GM19035 (cell line): ENCODE measurements at regions not wholly inside any gene's neighbourhood (a gene's known extent, or its start where the extent isn't known, plus 50 kb on each side); places are given as distances from the start of the nearest gene placed in this dataset.
"Not testable (repeated sequence)": the region's sequence is repeated elsewhere in the genome, so short reads cannot be mapped to it uniquely, and the experiment has no call there.

Experiments used
- ATAC-seq: cut with Tn5 transposase; IDR thresholded peaks from one replicate; pipeline ENCODE4 v1.9.1; 2021; ENCODE audit not compliant: unreplicated experiment

DNA sequence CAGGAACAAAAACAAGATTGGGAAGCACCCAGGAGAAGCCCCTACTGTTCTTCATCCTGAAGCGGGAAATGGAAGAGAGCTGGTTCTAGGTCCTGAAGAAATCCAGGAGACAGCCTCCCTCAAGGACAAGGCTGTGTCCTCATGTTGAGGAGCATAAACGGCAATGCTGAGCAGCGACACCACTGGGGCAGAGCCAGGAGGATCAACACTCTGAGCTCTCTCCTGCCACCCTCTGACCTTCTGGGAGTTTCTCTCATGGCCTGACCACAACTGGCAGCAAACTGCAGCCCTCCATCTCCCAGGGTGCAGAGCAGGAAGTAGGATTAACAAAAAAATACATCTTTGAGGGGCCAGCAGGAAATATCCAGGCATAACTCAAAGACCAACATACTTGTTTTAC lies 1292.2 kb upstream of the TMEM132C start:
- ATAC-seq = no peak

DNA sequence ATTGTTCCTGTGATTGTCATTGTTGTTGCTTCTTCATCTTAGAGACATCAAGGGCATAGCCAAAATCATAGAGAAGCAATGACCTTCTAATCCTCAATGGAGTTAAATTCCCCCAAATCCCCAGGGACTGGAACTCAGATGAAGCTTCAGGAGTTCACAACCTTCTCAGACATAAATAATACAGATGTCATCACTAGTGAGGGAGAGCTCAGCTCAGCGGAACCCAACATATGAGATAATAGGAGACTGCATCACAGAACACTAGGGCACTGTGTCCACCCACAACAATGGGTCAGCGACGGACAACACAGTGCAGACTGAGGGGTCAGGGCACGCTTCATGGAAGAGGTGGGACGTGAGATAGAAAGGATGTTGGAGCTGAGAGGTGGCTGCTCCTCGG lies 1290.4 kb upstream of the TMEM132C start:
- no peak for ATAC-seq

- not testable (repeated sequence) for ATAC-seq
Observed at GRCh38 chr12:126979564-126979963, 1287.4 kb upstream of the TMEM132C start.

- no peak for ATAC-seq
Observed at GRCh38 chr12:126982707-126983106, 1284.3 kb upstream of the TMEM132C start.

DNA sequence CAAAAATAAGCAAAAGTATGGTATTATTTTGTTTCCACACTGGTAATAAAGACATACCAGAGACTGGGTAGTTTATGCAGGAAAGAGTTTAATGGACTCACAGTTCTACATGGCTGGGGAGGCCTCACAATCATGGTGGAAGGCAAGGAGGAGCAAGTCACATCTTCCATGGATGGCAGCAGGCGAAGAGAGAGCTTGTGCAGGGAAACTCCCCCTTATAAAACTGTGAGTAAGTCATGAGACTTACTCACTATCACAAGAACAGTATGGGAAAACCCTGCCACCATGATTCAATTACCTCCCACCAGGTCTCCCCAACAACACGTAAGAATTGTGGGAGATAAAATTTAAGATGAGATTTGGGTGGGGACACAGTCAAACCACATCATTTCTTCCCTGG lies 1283.2 kb upstream of the TMEM132C start:
- not testable (repeated sequence) for ATAC-seq

- ATAC-seq = not testable (repeated sequence)
Observed at GRCh38 chr12:126985663-126986062, 1281.3 kb upstream of the TMEM132C start.

GRCh38 chr12:126989532-126989931 lies 1277.4 kb upstream of the TMEM132C start:
- ATAC-seq = no peak

GRCh38 chr12:126993898-126994297 lies 1273.1 kb upstream of the TMEM132C start:
- no peak for ATAC-seq

GRCh38 chr12:126994599-126994998 lies 1272.4 kb upstream of the TMEM132C start:
- ATAC-seq = no peak

DNA sequence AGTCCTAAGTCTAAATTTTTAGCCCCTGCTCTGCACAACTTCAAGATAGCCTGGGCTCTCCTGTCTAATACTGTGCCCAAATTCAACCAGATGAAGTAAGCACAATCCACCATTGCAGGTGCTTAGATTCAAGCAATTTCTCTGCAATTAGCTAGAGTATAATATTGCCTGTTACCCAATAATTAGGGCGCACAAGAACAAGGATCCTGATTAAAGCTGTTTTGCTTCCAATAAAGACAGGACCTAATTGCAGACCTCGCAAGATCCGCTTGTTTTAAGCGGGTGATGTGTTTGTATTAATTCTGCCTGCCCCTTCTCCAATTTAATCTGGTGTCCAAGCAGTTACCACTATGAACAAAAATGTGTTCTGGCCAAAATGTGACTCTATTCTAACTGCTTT lies 1268.9 kb upstream of the TMEM132C start:
- no peak for ATAC-seq

DNA sequence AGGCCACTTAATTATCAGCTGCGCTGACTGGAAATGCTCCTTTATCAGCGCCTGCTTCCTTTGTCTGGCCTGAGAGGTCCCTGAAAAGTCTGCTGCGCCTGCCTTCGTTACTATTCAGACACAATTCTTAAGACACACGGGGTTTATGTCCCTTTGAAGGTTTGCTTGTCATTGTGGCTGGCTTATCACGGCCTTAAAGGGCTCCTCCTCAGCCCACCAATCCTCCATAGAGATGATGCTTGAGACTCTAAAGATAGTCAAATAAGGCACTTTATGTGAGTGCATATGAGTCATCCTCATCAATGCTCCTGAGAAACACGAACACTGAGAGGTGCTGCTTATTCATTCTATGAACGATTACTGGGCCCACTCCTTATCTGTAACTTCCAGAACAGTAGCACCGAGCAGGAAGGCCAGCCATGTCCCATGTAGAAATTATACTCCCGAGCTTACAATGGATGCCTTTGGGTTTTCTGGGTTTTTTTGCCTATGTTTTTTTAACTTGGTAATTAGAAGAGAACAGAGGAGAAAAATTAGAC lies 1268.2 kb upstream of the TMEM132C start:
- ATAC-seq = no peak

- no peak for ATAC-seq
Observed at GRCh38 chr12:126999352-126999751, 1267.6 kb upstream of the TMEM132C start.

- ATAC-seq = no peak
Observed at GRCh38 chr12:127005406-127005805, 1261.6 kb upstream of the TMEM132C start.

DNA sequence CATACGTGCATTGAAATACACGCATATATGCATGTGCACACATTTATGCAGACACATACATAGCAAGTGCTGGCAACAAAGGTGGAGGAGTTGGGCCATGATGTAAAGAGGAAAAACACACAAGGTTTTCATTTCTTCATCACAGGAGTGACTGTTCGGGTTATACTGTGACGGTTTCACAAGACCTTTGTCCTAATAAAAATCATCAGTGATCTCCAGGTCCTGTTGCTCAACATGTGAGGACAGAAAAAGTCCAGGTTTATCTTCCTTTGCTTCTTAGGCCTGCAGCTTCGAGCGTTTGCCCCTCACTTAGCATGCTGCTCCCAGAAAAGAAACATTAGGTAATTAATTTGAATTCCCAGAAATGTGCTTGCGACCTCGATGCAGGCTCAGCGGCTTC lies 1260.0 kb upstream of the TMEM132C start:
- no peak for ATAC-seq

DNA sequence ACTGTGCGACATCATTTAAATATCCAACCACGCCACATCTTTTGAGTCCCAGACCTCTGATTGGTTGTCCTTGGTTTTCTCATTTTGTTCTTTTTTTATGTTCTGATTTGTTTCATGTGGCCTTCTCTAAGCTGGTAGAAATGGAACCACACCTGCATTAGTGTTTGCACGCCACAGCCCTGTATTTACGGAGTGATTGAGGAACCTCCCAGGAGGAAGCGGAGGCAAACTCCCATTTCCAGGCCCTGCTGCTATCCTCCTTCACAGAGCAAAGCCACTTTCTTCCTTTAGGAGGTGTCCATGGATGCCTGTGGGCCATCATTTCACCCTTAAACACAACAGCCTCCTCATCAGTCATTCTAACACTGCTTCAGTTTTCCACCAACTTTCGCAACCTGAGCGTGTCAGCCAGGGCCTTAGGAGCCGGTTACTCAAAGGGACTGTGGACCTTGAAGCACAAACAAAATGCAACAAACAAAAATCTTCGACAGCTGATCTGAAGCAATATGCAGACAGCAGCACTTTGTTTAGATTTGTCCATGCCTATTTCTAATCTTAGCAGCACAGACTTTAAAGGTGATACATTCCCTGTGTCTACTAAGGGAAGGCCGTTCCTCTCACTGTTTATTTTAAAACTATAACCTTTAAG lies 1258.1 kb upstream of the TMEM132C start:
- ATAC-seq = no peak

DNA sequence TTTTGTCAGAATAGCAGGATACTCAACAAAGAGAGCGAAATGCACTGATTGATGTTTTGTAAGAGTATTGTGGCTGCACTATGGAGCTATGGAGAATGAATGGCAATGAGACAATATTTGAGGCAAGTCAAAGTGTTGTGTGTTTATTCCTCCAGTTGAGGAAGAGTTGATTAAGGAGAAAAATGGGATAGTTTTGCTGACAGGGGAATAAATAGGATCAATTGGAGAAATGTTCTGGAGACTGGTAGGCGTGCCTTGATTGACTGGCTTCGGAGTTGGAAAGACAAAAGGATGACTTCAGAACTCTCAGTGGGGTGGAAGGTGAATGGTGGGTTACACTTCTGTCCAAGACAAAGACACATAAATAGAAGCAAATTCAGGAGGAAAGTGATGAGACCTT lies 1254.9 kb upstream of the TMEM132C start:
- no peak for ATAC-seq

DNA sequence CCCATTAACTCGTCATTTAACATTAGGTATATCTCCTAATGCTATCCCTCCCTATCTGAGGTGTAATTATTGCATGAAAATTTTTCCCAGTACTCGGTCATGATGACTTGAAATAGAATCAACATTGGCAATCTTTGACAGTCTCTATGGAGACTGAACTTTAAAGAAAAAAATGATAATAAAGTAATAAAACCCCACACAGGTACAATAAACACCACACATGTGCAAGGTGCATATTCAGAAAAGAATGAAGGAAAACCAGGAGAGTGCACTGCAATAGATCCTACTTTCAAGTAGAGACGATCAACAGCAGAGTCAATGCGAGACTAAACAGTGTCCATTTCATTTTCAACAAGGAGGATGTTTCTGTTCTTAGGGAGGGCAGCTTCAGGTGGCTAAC lies 1253.8 kb upstream of the TMEM132C start:
- no peak for ATAC-seq

GRCh38 chr12:127014079-127014478 lies 1252.9 kb upstream of the TMEM132C start:
- no peak for ATAC-seq

DNA sequence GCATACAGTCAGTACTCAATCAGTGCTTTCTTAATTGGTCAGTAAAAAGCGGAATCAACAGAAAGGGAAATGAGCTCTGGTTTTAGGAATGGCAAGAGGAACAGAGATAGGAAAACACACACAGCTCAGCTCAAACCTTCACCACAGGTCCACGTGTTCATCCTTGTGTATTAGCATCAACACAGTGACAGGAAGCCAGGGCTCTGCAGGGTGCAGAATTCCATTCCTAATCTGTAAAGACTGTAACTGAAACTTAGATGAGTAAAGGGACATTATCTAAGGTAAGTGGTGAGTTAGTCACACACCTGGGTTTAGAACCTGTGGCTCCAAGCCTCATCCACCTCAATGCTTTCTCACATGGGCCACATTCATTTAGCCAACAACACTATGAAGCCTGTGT lies 1242.2 kb upstream of the TMEM132C start:
- ATAC-seq = no peak

DNA sequence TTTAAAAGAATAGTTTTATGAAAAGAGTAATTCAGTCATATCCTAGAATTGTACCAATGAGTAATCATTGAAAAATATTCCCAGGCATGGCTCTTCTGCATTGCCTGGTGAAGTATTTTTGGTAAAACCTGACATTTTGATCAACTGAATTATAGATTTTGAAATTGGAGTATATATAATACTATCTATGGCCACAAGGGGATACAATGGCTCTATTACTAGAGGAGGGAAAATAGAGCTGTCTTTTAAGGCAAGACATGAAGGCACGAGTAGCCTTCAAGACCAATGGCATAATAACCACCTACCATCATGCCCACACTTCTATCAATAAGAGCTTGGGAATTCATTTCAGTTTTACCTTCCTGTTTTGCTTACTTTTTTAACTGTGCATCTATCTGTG lies 1241.4 kb upstream of the TMEM132C start:
- ATAC-seq = no peak

GRCh38 chr12:127035011-127035879 lies 1231.7 kb upstream of the TMEM132C start:
- no peak for ATAC-seq

DNA sequence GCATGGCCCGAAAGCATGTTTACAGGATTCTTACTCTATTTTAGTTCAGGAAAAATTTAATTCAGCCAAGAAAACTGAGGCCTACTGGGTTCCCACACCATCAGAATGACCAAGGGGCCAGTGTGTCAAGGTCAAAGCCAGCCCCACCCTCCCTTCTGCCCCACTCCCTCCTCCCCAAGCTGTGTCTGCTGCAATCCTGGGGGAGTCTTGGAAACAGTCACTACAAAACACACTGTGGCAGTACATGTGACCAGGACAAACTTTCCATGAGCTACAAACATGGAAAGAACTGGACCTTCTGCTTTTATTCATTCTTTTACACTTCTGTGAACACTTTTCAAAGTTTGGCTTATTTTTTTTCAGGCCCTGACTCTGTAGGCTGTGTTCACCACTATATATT lies 1228.8 kb upstream of the TMEM132C start:
- no peak for ATAC-seq
